ENCODE measurements at regions not wholly inside any gene's neighbourhood (a gene's known extent, or its start where the extent isn't known, plus 50 kb on each side); places are given as distances from the start of the nearest gene placed in this dataset.
"Not testable (repeated sequence)": the region's sequence is repeated elsewhere in the genome, so short reads cannot be mapped to it uniquely, and the experiment has no call there.

GRCh38 chr9:31335529-31336234 lies 1048.8 kb upstream of the ACO1 start:
- DNase-seq, result no peak

DNA sequence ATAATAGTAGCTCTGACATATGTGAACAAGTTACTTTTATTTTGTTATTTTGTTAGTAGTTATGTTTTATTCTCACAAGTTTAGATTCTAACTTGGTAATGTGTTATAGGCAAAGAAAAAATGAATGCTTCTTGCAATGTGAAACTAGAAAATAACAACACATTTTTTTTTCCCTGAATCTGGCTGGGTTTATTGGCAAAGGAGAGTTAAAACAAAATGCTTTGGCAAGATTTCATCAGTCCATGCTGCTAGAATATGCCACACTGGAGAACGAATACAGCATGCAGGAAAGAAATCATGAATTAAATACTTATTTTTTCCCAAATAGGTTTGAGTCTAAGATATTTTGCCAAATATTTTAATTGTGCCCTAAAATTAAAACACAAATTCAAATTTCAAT lies 1048.1 kb upstream of the ACO1 start:
- no peak for DNase-seq

- no peak for DNase-seq
These were observed 1047.6 kb upstream of the ACO1 start for GRCh38 chr9:31336841-31337240.

DNA sequence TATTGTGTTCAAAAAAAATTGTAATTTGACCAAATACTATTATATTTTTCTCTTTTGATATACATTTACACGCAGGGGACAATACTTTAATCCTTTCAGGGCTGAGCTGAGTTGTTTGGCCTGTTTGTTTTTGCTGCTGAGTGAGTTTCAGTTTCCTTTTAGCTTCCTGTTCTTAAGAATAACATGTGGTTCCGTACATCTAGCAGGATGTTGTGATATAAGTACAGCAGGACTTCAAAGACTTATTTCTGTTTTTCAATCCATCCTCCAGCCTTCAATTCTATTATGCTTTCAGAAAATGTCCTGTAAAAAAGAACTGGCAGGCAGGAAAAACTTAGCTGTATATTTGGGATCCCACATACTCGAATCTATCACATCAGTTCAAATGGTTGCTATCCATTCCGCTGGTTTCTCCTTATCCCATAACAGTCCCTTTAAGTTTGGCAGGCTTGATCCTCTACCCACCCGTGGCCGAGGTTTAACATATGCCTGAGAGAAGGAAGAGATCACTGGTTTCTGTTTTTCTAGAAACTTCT lies 1037.3 kb upstream of the ACO1 start:
- no peak for DNase-seq

DNA sequence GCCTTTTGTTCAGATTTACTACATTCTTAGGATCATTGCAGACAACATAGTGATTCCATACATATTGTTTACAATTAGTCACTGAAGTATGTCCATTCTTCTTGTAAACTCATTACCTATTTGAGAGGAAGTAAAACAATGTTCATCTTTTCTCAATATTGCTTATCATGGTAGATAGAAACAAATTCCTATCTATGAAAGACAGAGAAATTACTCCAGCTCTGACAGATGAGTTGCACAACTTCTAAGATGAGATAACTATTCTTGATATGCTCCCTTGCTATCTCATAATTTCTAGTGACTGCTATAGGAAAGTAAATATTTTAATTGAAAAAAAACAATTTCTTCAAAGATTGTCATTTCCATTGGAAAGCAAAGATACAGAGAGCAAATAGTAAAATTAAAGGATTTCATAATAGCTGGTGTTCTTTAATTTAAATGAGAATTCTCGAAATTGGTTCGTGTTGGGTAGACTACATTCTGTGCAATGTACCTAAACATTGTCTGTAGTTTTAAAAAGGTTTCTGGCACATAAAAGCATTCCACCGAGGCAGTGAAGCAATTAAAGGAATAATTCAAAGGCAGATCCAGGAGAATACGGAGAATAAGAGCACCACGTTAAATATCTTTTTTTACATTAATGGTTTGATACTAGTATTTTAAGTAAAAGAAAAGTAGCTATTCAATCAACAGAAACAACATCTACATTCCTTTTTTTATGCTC lies 1029.1 kb upstream of the ACO1 start:
- DNase-seq, result no peak

- DNase-seq, result peak; percentile 76
These were observed 1028.5 kb upstream of the ACO1 start for GRCh38 chr9:31355965-31356364.

DNA sequence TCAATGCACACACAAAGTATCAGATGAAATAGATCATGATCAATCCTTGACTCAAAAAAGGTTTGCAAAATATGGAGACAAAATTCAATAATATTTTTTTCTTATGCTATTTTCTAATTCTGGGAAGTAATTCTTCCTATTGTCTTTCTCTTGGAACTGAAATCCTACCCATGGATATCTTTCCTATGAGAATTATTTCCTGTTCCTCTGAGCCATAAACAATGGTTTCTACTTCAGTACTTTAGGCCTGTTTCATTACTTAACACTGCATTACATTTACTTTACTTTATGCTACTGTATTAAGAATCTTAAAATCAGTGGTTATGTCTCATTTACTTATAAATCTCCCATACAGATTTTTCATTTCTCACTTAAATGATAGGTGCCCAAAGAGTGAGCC lies 1025.4 kb upstream of the ACO1 start:
- no peak for DNase-seq

GRCh38 chr9:31364171-31364570 lies 1020.3 kb upstream of the ACO1 start:
- no peak for DNase-seq

DNA sequence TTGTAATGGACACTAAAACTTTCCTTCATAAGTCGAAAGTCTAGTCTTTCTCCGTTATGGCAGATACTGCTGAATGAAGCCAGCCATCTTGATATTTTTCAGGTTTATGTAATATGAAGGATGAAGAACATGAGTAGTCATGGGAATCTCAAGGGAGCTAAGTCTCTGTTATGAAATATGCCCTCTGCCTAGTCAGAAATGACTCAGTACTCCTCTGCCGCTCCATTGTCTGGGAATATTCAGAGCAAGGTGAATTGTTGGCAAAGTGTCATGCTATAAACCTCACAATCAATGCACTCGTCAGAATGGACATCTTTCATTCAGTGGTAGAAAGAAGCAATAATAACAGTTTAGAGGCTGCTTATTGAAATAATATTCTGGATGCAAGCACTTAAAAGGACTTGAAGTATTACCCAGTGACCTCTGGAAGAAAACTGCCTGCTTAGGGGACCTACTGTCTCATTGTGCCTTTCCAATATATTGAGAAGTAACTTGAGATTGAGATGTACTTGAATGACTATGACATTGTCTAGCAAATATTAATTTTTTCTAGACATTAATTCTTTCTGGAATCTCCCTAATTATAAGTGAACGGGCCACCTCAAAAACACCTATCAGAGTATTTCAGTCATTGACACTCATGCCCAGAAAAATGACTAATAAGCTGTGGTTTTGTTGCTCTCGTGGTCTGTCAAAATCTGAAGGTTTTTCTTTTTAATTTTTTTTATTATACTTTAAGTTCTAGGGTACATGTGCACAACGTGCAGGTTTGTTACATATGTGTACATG lies 1011.5 kb upstream of the ACO1 start:
- DNase-seq, result no peak

GRCh38 chr9:31377358-31377757 lies 1007.1 kb upstream of the ACO1 start:
- DNase-seq, result no peak

DNA sequence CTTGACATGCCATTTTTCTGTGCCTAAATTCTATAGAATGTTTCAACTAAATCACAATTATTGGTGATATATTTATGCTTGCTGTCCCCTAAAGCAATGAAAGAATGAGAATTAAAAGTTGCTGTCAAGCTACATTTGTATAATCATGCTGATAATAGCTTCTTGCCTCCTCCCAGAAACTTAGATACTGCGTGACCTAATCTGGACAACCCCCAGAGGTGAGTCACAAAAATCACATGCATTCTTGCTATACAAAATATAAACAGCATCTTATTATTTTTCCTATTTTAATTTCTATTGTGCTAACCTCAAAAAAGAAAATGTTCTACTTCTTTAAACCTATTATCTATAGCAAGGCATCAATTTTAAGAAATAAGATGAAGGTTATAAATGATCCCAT lies 995.8 kb upstream of the ACO1 start:
- no peak for DNase-seq

DNA sequence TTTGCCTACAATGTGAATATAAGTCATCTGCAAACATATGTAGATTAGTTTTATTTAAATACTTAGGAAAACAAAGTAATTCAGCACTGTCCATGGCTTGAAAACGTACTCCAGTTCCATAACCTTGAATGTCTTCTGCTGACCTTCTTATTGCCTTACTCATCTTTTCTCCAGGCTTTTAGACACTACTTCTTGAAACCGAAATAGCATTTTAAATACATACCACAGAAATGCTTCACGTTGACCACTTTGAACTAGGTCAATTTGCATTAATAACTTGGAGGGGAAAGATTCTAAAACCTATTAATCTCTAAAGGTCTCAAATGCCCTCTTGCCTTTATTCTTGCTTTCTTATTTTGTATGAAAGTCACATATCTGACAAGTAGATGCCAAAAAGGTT lies 995.4 kb upstream of the ACO1 start:
- no peak for DNase-seq

DNA sequence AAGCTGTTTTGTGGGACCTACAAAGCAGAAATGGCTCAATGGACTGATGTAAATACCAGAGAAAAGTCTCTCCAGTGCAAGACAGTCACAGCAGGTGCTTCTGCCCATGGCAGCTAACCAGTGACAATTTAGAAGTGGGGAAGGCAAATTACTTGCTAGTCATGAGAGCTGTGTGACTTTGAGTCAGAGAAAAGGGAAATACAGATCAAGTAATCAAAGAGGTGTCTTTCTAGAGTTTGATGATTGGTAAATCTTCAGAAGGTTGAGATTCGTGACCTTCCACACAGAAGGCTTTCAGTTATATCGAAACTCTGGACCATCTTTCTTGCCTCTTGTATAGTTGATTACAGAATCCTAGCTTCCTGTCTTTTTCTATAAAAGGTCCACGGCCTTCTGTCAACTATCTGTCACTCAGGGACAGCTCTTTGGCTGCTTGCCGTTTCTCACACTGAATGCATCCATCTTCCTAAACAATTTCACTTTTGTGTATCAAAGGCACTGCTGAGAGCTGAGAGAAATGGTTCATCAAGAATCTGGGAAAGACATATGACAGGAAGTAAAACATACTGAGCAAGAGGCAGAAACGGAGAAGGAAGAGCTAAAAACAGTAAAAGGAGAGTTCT lies 993.9 kb upstream of the ACO1 start:
- no peak for DNase-seq

DNA sequence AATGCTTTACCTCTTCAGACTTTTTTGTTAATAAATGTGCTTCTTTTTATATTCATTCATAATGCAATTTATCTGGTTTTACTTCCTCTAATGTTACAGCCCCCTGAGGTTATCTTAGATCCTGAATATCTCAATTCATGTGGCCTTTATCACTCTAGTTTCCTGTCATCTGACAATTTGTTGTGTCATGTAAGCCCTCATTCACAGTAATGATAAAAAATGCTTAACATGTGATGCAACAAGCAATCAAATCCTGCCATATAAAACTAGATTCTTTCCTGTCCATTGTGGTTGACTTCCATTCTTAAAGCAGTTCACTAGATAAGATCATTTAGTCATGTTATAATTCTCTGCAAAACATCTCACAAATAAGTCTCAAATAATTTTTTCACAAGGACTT lies 991.2 kb upstream of the ACO1 start:
- DNase-seq, result no peak

DNA sequence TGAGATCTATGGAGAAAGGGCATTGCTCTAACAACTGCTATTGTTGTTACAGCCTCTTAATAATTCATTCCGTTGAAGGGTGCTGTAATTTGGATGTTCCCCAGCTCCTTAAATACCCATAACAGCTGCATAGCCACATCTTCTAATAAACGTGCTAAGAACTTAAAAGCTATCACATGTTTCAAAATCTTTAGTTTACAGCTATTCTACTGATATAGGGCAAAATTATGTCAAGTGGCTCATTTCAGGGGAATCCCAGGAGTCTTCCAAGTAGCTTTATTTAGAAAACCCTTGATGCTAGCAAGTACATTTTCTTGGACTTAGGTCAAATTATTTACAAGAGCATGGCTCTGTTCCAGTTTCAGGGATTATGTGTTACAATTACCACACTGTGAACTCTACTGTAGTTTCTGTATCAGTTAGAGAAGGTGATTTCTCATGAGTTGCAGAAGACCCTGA lies 990.4 kb upstream of the ACO1 start:
- DNase-seq, result peak; percentile 68

- no peak for DNase-seq
These were observed 972.4 kb upstream of the ACO1 start for GRCh38 chr9:31412081-31412480.

DNA sequence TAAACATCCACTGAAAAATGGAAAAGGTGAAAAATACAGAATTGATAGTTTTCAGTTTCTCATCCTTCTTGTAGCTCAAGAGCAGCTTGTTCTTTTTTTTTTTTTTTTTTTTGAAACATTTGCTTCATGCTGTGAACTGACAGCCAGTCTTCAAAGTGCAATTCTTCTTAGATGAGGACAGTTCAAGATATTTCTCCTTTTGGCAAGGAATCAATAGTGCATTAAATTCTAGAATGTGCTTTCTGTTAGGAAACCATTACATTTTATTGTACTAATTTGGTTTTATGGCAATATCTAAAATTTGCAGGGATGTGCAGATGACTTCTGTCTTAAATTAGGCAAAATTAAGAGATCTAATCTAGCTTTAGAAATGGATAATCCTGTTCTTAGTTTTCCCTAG lies 969.3 kb upstream of the ACO1 start:
- DNase-seq, result no peak

GRCh38 chr9:31418419-31418818 lies 966.0 kb upstream of the ACO1 start:
- no peak for DNase-seq

GRCh38 chr9:31443630-31444457 lies 940.6 kb upstream of the ACO1 start:
- DNase-seq, result not testable (repeated sequence)

GRCh38 chr9:31445357-31445756 lies 939.1 kb upstream of the ACO1 start:
- DNase-seq, result no peak

DNA sequence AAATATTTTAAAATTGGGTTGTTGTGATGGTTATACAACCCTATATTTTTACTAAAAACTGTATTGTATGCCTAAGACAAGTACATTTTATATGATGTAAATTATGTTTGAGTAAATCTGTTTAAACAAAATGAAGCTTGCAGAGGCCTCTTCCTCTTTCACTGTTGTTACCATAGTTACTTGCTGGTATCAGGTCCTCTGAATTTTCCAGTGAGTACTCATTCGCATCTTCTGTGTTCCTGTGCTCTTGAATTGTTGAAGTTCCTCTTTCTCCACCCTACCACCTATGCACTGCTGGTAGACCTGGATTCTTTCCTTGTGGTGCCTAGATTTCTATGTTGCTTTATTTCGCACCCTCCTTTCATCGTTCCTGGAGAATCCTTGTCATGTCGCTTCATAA lies 938.5 kb upstream of the ACO1 start:
- no peak for DNase-seq

DNA sequence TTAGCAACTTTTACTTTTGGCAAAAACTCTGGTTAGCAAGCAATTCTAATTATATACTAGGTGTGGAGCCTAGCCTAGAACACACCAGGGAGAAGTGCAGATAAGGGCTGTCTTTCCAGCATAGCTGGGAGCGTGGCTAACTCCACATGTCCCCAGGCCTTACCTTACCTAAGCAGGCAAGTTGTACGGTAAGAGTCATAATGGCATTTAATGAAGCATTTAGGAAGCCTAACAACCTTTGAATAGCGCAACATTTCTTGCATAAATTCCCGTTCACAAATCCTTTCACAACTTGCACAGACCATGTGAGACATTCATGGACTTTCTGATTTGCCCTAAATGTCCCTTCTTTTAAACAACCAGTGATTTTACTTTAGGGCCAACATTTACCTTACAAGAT lies 917.4 kb upstream of the ACO1 start:
- DNase-seq, result no peak

All from NCI-H1105 (cell line).